Sigmoid colon (tissue), 4 donors: ENCODE measurements at regions not wholly inside any gene's neighbourhood (a gene's known extent, or its start where the extent isn't known, plus 50 kb on each side); places are given as distances from the start of the nearest gene placed in this dataset.

ENCODE experiments used
- CTCF ChIP-seq, 4 experiments: fragments of 450-650 bp in 3 of 4; fragments of 200-600 bp in 1 of 4; IDR thresholded peaks; one replicate each; pipeline ENCODE4 v1.5.1; 2016 to 2019; ENCODE audit warnings: antibody characterized with exemption in 4 of 4, mild to moderate bottlenecking in 3 of 4, moderate library complexity in 2 of 4
- EP300 ChIP-seq, 4 donors: sonication (generic); formaldehyde crosslinking; IDR thresholded peaks; one replicate each; pipeline ENCODE4 v1.6.1; 2017; ENCODE audit warnings: antibody characterized with exemption in 4 of 4
- POLR2AphosphoS5 ChIP-seq, 4 donors: sonication (generic); formaldehyde crosslinking; IDR thresholded peaks; one replicate each; pipeline ENCODE4 v1.6.1; 2017; ENCODE audit warnings: antibody characterized with exemption in 4 of 4

- TF ChIP-seq POLR2AphosphoS5 (IDR thresholded peaks at IDR 0.05) (no peak), EP300 (IDR thresholded peaks at IDR 0.05) (no peak), CTCF (IDR thresholded peaks at IDR 0.05) (no peak)
Observed at GRCh38 chr5:142225141-142225540, 99.7 kb downstream of the SPRY4 start.
